Skeletal muscle satellite cell (primary cell): ENCODE measurements at regions not wholly inside any gene's neighbourhood (a gene's known extent, or its start where the extent isn't known, plus 50 kb on each side); places are given as distances from the start of the nearest gene placed in this dataset.

Source experiments
- H3K27me3 ChIP-seq: 2 replicates; pipeline ENCODE4 v1.7.0; 2013; ENCODE audit warnings: low read length; ENCODE audit not compliant: control insufficient read depth, insufficient read depth
- H3K36me3 ChIP-seq: 2 replicates; pipeline ENCODE4 v1.7.0; 2013; ENCODE audit warnings: mild to moderate bottlenecking, control low read depth, low read length; ENCODE audit not compliant: insufficient read depth
- H3K4me1 ChIP-seq: 2 replicates; pipeline ENCODE4 v1.7.0; 2013; ENCODE audit warnings: low read length; ENCODE audit not compliant: control insufficient read depth, insufficient read depth
- H3K4me2 ChIP-seq: 2 replicates; pipeline ENCODE4 v1.7.0; 2013; ENCODE audit warnings: mild to moderate bottlenecking, low read length
- H3K4me3 ChIP-seq: 2 replicates; pipeline ENCODE4 v1.7.0; 2013; ENCODE audit warnings: low read length
- H3K9ac ChIP-seq: 2 replicates; pipeline ENCODE4 v1.7.0; 2013; ENCODE audit warnings: mild to moderate bottlenecking, low read depth, low read length, moderate library complexity
- H3K9me3 ChIP-seq: replicated peaks from 2 replicates; pipeline ENCODE4 v1.7.0; 2013; ENCODE audit warnings: mild to moderate bottlenecking, control low read depth, low read length

DNA sequence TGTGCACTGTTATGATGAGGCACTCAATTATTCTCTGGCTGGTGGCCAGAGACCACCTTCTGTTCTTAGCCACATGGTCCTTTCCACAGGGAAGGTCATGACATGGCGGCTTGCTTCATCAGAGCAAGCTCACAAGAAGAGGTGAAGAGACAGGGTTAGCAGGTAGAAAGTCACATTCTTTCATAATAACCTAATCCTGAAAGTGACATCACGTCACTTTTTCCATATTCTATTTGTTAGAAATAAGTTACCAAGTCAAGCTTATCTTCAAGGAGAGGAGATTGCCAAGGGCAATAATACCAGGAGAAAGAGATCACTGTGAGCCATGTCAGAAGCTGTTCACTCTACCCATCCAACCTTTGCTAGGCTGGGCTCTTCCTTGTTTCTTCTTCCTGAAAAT is 139.4 kb downstream of the OSR1 start:
- no peaks in the 10 kb centered on the region for H3K36me3 ChIP-seq
- H3K9ac ChIP-seq = no peak overlapping the region
- no peaks in the 10 kb centered on the region for H3K27me3 ChIP-seq
- H3K4me1 ChIP-seq = peaks cover 52% of the 10 kb centered on the region
- H3K4me3 ChIP-seq = no peak overlapping the region
- H3K9me3 ChIP-seq = no peaks in the 10 kb centered on the region
- H3K4me2 ChIP-seq = no peak overlapping the region

DNA sequence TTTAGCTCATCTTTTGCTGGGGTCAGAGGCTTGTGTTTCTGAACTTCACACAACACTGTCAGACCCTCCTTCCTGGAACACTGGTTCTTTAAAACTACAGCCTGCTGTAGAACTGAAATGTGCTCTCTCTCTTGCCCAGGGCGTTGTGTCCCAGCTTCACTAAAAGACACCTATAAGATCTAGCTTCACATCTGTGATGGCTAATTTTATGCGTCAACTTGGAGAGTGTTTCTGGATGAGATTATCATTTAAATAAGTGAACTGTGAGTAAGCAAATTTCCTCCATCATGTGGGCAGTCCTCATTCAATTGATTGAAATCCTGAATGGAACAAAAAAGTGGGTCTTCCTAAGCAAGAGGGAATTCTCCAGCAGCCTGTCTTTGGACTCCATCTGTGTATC is 140.3 kb downstream of the OSR1 start:
- Histone ChIP-seq H3K9ac (no peak overlapping the region), H3K4me3 (no peak overlapping the region)

DNA sequence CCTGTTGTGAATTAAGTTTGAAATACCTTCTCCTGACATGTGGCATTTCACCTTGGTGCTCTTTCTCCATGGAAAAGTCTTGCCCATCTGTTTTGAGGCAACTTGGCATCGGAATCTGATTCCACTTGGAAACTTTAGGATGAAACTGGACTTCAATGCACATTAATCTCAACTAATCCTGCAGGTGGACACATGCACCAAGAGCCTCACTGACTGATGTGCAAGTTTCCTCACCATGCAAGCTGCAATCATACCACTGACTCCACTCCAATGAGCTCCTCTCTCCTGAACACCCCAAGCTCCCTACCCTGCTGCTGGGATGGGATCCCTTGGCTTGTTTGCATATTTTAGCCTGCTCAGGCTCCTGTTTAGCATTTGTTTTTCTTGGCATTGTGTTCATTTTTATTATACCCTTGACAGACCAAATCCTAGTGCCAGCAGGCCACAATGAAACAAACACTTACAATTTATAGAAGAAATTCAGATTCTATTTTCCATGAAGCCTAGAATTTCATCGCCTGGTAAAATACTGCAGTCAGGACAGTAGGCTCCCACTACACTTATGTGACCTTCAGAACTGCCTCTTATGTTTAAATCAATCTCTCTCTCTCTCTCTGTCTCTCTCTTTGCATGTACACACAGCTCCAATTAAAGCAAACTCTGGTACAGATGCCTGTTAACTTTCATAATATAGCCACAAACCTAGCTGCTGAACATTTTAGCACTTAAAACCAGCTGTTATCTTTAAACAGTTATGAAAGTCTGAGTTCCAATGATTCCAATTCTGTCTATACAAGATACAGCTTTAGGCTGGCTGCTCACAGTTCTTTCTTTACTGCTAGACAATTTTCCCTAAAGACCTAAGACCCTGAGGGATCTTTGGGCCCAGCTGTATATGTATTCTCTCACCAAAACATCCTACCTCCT is 141.5 kb downstream of the OSR1 start:
- peaks cover 36% of the 10 kb centered on the region for H3K4me1 ChIP-seq
- H3K4me3 ChIP-seq = no peak overlapping the region
- H3K9me3 ChIP-seq = no peaks in the 10 kb centered on the region
- no peaks in the 10 kb centered on the region for H3K36me3 ChIP-seq
- no peak overlapping the region for H3K9ac ChIP-seq
- H3K27me3 ChIP-seq = no peaks in the 10 kb centered on the region
- H3K4me2 ChIP-seq = no peak overlapping the region

More for the DNA sequence above, 140.3 kb downstream of the OSR1 start:
- H3K9me3 ChIP-seq = no peaks in the 10 kb centered on the region
- no peaks in the 10 kb centered on the region for H3K36me3 ChIP-seq
- no peaks in the 10 kb centered on the region for H3K27me3 ChIP-seq
- H3K4me2 ChIP-seq = no peak overlapping the region
- peaks cover 47% of the 10 kb centered on the region for H3K4me1 ChIP-seq

DNA sequence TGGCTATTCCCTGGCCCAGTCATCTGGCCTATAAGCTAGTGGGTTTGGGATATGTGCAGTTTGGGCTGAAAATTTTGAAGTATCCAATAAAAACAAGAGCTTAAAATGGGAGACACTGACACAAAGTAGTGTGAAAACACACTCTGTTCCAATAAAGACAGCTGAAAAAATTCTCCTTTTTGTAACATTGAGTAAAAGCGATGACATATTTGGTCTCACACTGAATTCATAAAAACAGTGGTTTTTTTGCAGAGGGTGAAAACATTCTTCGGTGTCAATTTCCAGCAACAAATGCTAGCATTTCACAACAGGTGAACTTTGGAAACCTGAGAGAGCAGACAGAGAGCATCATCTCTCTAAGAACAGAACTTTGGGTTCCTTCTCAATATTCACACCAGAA is 142.2 kb downstream of the OSR1 start:
- H3K4me3 ChIP-seq = no peak overlapping the region
- H3K9ac ChIP-seq = no peak overlapping the region
- no peaks in the 10 kb centered on the region for H3K36me3 ChIP-seq
- H3K4me1 ChIP-seq = peaks cover 33% of the 10 kb centered on the region
- no peak overlapping the region for H3K4me2 ChIP-seq
- no peaks in the 10 kb centered on the region for H3K9me3 ChIP-seq
- H3K27me3 ChIP-seq = no peaks in the 10 kb centered on the region

DNA sequence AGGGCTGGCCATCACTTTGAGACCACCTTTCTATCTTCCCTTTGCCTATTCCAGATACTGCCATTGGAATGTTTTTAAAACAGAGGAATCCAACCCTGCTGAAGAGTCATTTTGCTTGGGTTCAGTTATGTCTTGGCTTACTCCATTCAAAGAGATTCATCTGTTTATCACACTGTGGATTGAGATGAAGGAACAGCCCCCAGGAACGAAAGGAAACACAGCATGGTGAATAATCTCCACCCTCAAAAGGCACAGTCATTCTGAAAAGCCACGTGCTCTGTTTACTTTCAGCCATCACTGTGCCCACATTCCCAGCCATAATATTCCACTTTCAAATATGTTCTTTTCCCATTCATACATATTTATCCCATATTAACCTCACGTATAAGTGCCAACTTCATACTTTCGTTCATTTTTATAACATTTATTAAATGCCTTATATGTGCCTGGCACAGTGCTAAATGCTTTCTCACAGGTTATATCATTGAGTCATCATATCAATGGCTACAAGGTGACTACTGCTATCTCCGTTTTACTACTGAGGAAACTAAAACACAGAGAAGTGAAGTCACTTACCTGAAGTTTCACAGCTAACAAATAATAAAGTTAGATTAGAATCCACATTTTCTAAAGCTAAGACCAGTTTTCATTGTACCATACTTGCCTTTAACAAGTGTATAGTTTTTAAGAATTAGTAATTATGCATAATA is 143.6 kb downstream of the OSR1 start:
- Histone ChIP-seq H3K9me3 (no peaks in the 10 kb centered on the region), H3K36me3 (no peaks in the 10 kb centered on the region), H3K27me3 (no peaks in the 10 kb centered on the region), H3K4me1 (peaks cover 24% of the 10 kb centered on the region), H3K4me2 (no peak overlapping the region), H3K4me3 (no peak overlapping the region), H3K9ac (no peak overlapping the region)

DNA sequence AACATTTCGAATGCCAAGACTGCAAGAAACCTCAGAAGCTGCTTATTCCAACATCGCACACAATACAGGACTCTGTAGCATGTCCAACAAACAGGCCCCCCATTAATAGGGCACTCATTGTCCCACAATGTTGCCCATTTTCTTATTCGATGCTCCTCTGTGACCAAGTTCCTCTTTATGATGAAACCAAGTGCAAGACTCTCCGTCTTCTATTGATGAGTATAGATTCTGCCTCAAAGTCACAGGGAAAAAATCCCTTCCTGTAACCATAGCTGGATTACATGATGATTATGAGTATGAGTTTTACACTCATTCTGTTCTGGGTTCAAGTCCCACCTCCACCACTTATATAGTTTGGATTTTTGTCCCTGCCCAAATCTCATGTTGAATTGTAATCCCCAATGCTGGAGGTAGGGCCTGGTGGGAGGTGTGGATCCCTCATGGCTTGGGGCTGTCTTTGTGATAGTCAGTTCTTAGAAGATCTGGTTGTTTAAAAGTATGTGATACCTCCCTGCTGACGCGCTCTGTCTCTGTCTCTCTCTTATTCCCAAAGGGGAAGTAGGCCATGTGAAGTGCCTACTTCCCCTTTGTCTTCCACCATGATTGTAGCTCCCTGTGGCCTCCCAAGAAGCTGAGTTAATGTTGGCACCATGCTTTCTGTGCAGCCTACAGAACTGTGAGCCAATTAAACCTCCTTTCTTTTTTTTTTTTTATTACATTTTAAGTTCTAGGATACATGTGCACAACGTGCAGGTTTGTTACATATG is 148.7 kb downstream of the OSR1 start:
- Histone ChIP-seq H3K9me3 (no peaks in the 10 kb centered on the region), H3K36me3 (no peaks in the 10 kb centered on the region), H3K4me3 (no peak overlapping the region), H3K4me1 (no peaks in the 10 kb centered on the region), H3K4me2 (no peak overlapping the region), H3K9ac (no peak overlapping the region), H3K27me3 (no peaks in the 10 kb centered on the region)

DNA sequence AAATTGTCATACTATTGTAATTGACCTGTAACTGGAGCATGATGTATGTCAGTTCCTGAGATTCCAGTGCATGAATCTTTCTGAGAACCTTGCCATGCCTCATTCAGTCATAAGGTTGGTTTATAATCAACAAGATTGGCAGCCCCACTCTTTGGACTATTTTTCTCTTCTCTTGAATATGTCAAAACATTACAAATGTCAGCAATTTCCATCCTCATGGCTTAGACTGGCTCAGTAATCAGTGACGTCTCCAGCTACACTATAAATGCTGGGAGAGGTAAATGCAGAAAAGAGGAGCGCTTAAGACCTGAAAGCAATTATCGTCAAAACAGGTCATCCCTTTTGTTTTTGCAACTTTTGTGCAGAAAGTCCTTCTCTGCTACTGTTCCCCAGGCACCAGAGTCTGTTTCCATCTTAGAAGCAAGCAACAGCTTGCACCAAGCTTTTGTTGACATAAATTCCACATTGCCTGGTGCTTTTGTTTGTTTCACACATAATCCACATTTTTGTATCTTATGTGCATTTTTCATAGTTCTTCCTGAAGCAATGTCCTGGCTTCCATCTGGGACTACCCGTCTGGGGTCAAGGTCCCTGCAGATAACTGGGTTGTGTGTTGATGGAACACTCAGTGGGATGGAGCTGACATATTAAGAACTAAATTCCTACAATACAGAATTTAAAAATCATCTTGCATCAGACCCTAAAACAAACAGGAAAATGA is 149.8 kb downstream of the OSR1 start:
- H3K27me3 ChIP-seq = no peaks in the 10 kb centered on the region
- H3K4me3 ChIP-seq = no peak overlapping the region
- H3K36me3 ChIP-seq = no peaks in the 10 kb centered on the region
- no peak overlapping the region for H3K4me2 ChIP-seq
- H3K9ac ChIP-seq = no peak overlapping the region
- no peaks in the 10 kb centered on the region for H3K9me3 ChIP-seq
- no peaks in the 10 kb centered on the region for H3K4me1 ChIP-seq

DNA sequence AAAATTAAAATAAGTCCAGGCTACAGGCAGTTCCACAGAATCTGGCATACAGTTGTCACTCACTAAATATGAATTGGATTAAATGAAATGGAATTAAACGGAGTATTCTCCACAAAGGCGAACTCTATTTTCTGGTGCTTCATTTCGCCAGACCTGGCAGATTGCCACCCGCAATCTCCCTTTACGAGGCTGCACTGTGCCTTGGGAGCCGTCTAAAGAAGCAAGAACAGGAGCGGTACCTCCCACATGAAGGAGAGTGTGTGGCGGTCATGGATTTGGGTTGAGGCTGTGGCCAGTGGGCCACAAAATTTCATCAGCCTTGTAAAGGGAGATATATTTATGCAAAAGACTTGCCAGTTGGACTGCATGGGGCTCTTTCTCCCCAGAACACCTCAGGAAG is 151.0 kb downstream of the OSR1 start:
- Histone ChIP-seq H3K27me3 (no peaks in the 10 kb centered on the region), H3K36me3 (no peaks in the 10 kb centered on the region), H3K9me3 (no peaks in the 10 kb centered on the region), H3K4me2 (no peak overlapping the region), H3K4me3 (no peak overlapping the region), H3K9ac (no peak overlapping the region), H3K4me1 (no peaks in the 10 kb centered on the region)

DNA sequence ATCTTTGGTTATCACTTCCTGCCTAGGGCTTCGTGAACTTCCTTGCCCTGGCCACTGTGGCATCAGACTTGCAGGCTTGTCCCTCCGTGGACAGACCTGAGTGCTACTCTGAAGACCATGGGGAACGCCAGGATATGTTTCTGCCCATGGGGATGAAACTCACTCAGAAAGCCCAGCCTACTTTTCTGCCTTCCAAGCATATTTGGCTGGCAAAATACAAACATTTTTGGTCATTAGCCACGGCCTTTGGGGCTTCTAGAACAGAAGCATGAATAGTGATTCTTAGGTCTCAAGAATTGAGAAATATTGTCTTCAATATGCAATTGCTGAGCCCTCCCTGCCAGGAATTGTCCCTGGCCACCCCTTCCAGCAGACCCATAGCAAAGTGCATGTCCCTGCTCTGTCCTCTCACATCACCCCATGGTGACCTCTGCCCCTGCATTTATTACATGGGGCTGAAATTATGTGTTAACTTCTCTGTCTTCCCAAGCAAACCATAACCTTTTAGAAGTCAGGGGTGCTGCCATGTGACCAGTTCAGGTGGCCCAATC is 152.4 kb downstream of the OSR1 start:
- Histone ChIP-seq H3K9ac (no peak overlapping the region), H3K36me3 (no peaks in the 10 kb centered on the region), H3K4me2 (no peak overlapping the region), H3K9me3 (no peaks in the 10 kb centered on the region), H3K4me3 (no peak overlapping the region), H3K27me3 (no peaks in the 10 kb centered on the region), H3K4me1 (no peaks in the 10 kb centered on the region)

DNA sequence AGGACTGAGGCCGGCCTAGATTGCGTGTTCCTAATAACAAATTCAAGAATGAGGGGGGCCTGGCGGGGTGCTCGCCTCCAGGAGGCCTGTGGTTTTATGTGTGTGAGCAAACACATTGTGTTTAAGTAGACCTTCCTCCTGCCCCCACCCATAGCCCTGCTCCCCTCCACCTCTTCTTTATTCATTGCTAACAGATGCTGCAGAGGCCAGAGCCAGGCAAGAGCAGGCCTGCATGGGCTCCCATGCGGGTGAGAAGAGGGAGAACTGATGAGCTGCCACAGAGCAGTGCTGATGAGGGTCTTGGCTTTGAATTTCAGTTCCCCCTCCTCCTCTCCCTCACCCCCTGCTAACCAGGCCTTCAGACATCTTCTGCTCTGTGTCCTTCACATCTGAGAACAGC is 154.6 kb downstream of the OSR1 start:
- no peaks in the 10 kb centered on the region for H3K27me3 ChIP-seq
- no peak overlapping the region for H3K4me3 ChIP-seq

More for the DNA sequence above, 154.6 kb downstream of the OSR1 start:
- no peak overlapping the region for H3K4me2 ChIP-seq
- H3K9ac ChIP-seq = no peak overlapping the region
- no peaks in the 10 kb centered on the region for H3K4me1 ChIP-seq
- H3K36me3 ChIP-seq = no peaks in the 10 kb centered on the region
- no peaks in the 10 kb centered on the region for H3K9me3 ChIP-seq
